DOHH2 (cell line): ENCODE measurements at regions not wholly inside any gene's neighbourhood (a gene's known extent, or its start where the extent isn't known, plus 50 kb on each side); places are given as distances from the start of the nearest gene placed in this dataset.

Experiments
- H3F3A ChIP-seq: fragments of 200-600 bp; sonication (generic), shearing (Covaris generic); 2 replicates; pipeline ENCODE4 v1.6.0; 2016; ENCODE audit warnings: antibody characterized with exemption, mild to moderate bottlenecking; ENCODE audit not compliant: control insufficient read depth, insufficient read depth
- H3K27ac ChIP-seq: fragments of 200-600 bp; sonication (generic); 2 replicates; pipeline ENCODE4 v1.5.1; 2014; ENCODE audit warnings: low read depth, mild to moderate bottlenecking, low read length, moderate library complexity
- H3K27me3 ChIP-seq: fragments of 200-600 bp; sonication (generic); 2 replicates; pipeline ENCODE4 v1.6.1; 2014; ENCODE audit warnings: mild to moderate bottlenecking, low read length, mixed read lengths; ENCODE audit not compliant: control insufficient read depth
- H3K36me3 ChIP-seq: fragments of 200-600 bp; sonication (generic); 2 replicates; pipeline ENCODE4 v1.6.1; 2014; ENCODE audit warnings: mild to moderate bottlenecking, low read length, moderate library complexity, mixed read lengths; ENCODE audit not compliant: control insufficient read depth
- H3K4me1 ChIP-seq: fragments of 200-600 bp; sonication (generic); 2 replicates; pipeline ENCODE4 v1.6.1; 2014; ENCODE audit warnings: mild to moderate bottlenecking, low read length, mixed read lengths; ENCODE audit not compliant: control insufficient read depth
- H3K4me2 ChIP-seq: fragments of 200-600 bp; sonication (generic); 2 replicates; pipeline ENCODE4 v1.6.0; 2014; ENCODE audit warnings: mild to moderate bottlenecking, low read length, moderate library complexity
- H3K4me3 ChIP-seq: fragments of 200-600 bp; sonication (generic); 2 replicates; pipeline ENCODE4 v1.5.1; 2014; ENCODE audit warnings: mild to moderate bottlenecking, low read length, mixed read lengths
- H3K79me2 ChIP-seq: fragments of 200-600 bp; sonication (generic); 2 replicates; pipeline ENCODE4 v1.6.1; 2014; ENCODE audit warnings: mild to moderate bottlenecking, low read length, mixed read lengths; ENCODE audit not compliant: control insufficient read depth
- H3K9me2 ChIP-seq: fragments of 200-600 bp; sonication (generic); replicated peaks from 2 replicates; pipeline ENCODE4 v1.6.1; 2014; ENCODE audit warnings: mild to moderate bottlenecking, low read length, mixed read lengths; ENCODE audit not compliant: control insufficient read depth
- H3K9me3 ChIP-seq: fragments of 200-600 bp; sonication (generic); 2 replicates; pipeline ENCODE4 v1.6.1; 2014; ENCODE audit warnings: antibody characterized with exemption, low read length, mixed read lengths; ENCODE audit not compliant: control insufficient read depth, insufficient read depth
- H4K20me1 ChIP-seq: fragments of 200-600 bp; sonication (generic); 2 replicates; pipeline ENCODE4 v1.6.0; 2014; ENCODE audit warnings: low read depth, mild to moderate bottlenecking, antibody characterized with exemption, low read length, moderate library complexity; ENCODE audit not compliant: control insufficient read depth, insufficient read depth
- CTCF ChIP-seq: fragments of 200-600 bp; sonication (generic); IDR thresholded peaks from one replicate; pipeline ENCODE4 v1.5.1; 2014; ENCODE audit warnings: antibody characterized with exemption, mild to moderate bottlenecking, low read depth, low read length; ENCODE audit not compliant: poor library complexity, severe bottlenecking
- EZH2phosphoT487 ChIP-seq: fragments of 200-600 bp; sonication (generic); IDR thresholded peaks from 2 replicates; pipeline ENCODE4 v1.6.1; 2017; ENCODE audit warnings: borderline replicate concordance, mild to moderate bottlenecking, antibody characterized with exemption, low read length, moderate library complexity, mixed read lengths

- no peaks in the 10 kb centered on the region for H3K79me2 ChIP-seq
- no peak overlapping the region for H3K4me2 ChIP-seq
- no peaks in the 10 kb centered on the region for H4K20me1 ChIP-seq
- H3K4me3 ChIP-seq, result no peak overlapping the region
- H3K27me3 ChIP-seq, result no peaks in the 10 kb centered on the region
- no peaks in the 10 kb centered on the region for H3K4me1 ChIP-seq
- no peaks in the 10 kb centered on the region for H3K9me3 ChIP-seq
- H3K9me2 ChIP-seq, result no peaks in the 10 kb centered on the region
- no peaks in the 10 kb centered on the region for H3F3A ChIP-seq
- no peak overlapping the region for H3K27ac ChIP-seq
- no peaks in the 10 kb centered on the region for H3K36me3 ChIP-seq
- no peak for TF ChIP-seq EZH2phosphoT487
These were observed 128.6 kb upstream of the ANKRD1 start for GRCh38 chr10:91049296-91049987.

DNA sequence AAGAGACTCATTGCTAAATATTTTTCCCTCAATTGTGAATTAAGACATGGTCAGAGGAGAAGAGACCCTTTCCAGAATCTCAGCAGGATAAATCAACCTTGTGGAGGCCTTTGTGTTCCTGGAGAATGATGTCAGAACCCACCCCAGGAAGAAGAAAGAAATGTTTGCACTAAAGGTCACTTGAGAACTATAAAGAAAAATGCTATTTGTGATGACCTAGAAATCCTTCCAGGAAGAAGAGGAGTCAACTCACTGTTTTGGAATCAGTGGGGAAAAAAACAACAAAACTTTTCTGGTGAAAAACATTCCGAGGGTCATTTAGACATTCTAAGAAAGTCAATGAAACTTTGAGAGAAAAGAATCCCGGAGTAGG, 129.1 kb upstream of the ANKRD1 start:
- H3K4me1 ChIP-seq, result no peaks in the 10 kb centered on the region
- H3K36me3 ChIP-seq, result no peaks in the 10 kb centered on the region
- H3K9me3 ChIP-seq, result no peaks in the 10 kb centered on the region
- no peaks in the 10 kb centered on the region for H3K79me2 ChIP-seq
- H3F3A ChIP-seq, result no peaks in the 10 kb centered on the region
- H4K20me1 ChIP-seq, result no peaks in the 10 kb centered on the region
- TF ChIP-seq EZH2phosphoT487 (no peak), CTCF (no peak)
- H3K27ac ChIP-seq, result no peak overlapping the region
- no peaks in the 10 kb centered on the region for H3K27me3 ChIP-seq
- H3K9me2 ChIP-seq, result no peaks in the 10 kb centered on the region
- no peak overlapping the region for H3K4me2 ChIP-seq
- H3K4me3 ChIP-seq, result no peak overlapping the region

- H3K9me3 ChIP-seq, result no peaks in the 10 kb centered on the region
- no peak overlapping the region for H3K27ac ChIP-seq
- H3K79me2 ChIP-seq, result no peaks in the 10 kb centered on the region
- no peak overlapping the region for H3K4me3 ChIP-seq
- H3K36me3 ChIP-seq, result no peaks in the 10 kb centered on the region
- H3K9me2 ChIP-seq, result no peaks in the 10 kb centered on the region
- TF ChIP-seq CTCF (no peak), EZH2phosphoT487 (no peak)
- no peak overlapping the region for H3K4me2 ChIP-seq
- no peaks in the 10 kb centered on the region for H3K4me1 ChIP-seq
- H3F3A ChIP-seq, result no peaks in the 10 kb centered on the region
- no peaks in the 10 kb centered on the region for H3K27me3 ChIP-seq
- no peaks in the 10 kb centered on the region for H4K20me1 ChIP-seq
These were observed 129.6 kb upstream of the ANKRD1 start for GRCh38 chr10:91050371-91051034.

- no peaks in the 10 kb centered on the region for H3K27me3 ChIP-seq
- no peak overlapping the region for H3K4me2 ChIP-seq
- TF ChIP-seq CTCF (no peak), EZH2phosphoT487 (no peak)
- H3F3A ChIP-seq, result no peaks in the 10 kb centered on the region
- no peaks in the 10 kb centered on the region for H3K79me2 ChIP-seq
- H3K27ac ChIP-seq, result no peak overlapping the region
- H3K36me3 ChIP-seq, result no peaks in the 10 kb centered on the region
- H3K9me3 ChIP-seq, result no peaks in the 10 kb centered on the region
- H3K4me1 ChIP-seq, result no peaks in the 10 kb centered on the region
- no peaks in the 10 kb centered on the region for H3K9me2 ChIP-seq
- H4K20me1 ChIP-seq, result no peaks in the 10 kb centered on the region
- no peak overlapping the region for H3K4me3 ChIP-seq
These were observed 130.9 kb upstream of the ANKRD1 start for GRCh38 chr10:91051829-91052228.
